Endothelial cell of umbilical vein (primary cell): ENCODE measurements at regions not wholly inside any gene's neighbourhood (a gene's known extent, or its start where the extent isn't known, plus 50 kb on each side); places are given as distances from the start of the nearest gene placed in this dataset.

ENCODE experiments used
- BruUV-seq: library from RNA; stranded (reverse); fragments of 400-500 nt; replicated peaks from 2 replicates; lab custom pipeline; 2021; lab: Mats Ljungman, UMichigan
- CTCF ChIA-PET: fragments of 300-600, 350-600 bp; sonication (Branson Sonifier 250); formaldehyde crosslinking; loops from one replicate; lab custom pipeline; 2021; ENCODE audit warnings: antibody characterized with exemption, inconsistent platforms; lab: Charles Lee
- POLR2A ChIA-PET: fragments of 300-600, 350-600 bp; sonication (Branson Sonifier 250); formaldehyde crosslinking; loops from one replicate; lab custom pipeline; 2021; ENCODE audit warnings: antibody characterized with exemption, inconsistent platforms; lab: Charles Lee
- DNase-seq: peaks from one replicate; pipeline ENCODE4 v3.0.0-alpha.2; 2011; ENCODE audit warnings: low read depth, low spot score
- FAIRE-seq: peaks from 2 replicates; lab custom pipeline; 2011; peaks lifted over from hg19 to GRCh38; lab: Jason Lieb, UNC
- H2AFZ ChIP-seq: 2 replicates; pipeline ENCODE4 v1.6.0; 2012; ENCODE audit warnings: low read depth, low read length, control low read depth, inconsistent platforms
- H3K27ac ChIP-seq: 2 replicates; pipeline ENCODE4 v1.5.1; 2011; ENCODE audit warnings: low read depth, mild to moderate bottlenecking, control low read depth, low read length, moderate library complexity; ENCODE audit not compliant: insufficient read depth
- H3K27me3 ChIP-seq, 2 experiments: 2 replicates each; pipeline versions ENCODE4 v1.6.0 to v1.6.1; 2011; ENCODE audit warnings: low read length in 2 of 2, mixed read lengths in 1 of 2; ENCODE audit not compliant: control insufficient read depth in 2 of 2, insufficient read depth in 2 of 2
- H3K36me3 ChIP-seq, 2 experiments: 2 replicates in 1 of 2; 3 replicates in 1 of 2; pipeline ENCODE4 v1.5.1; 2011; ENCODE audit warnings: low read length in 2 of 2, mild to moderate bottlenecking in 1 of 2, moderate library complexity in 1 of 2; ENCODE audit not compliant: control insufficient read depth in 2 of 2, insufficient read depth in 2 of 2; ENCODE audit errors: extremely low read depth in 1 of 2
- H3K4me1 ChIP-seq: 3 replicates; pipeline ENCODE4 v1.5.1; 2011; ENCODE audit warnings: mild to moderate bottlenecking, low read length; ENCODE audit not compliant: control insufficient read depth, insufficient read depth; ENCODE audit errors: extremely low read depth
- H3K4me2 ChIP-seq: 2 replicates; pipeline ENCODE4 v1.6.1; 2011; ENCODE audit warnings: low read length, control low read depth, mixed read lengths; ENCODE audit not compliant: insufficient read depth
- H3K4me3 ChIP-seq, 3 experiments: fragments of 200-600 bp in 1 of 3; sonication (generic), shearing (Covaris generic) in 1 of 3; replicated peaks in 1 of 3; 2 replicates each; pipeline ENCODE4 v1.5.1; 2011 to 2016; ENCODE audit warnings: control low read depth in 3 of 3, low read length in 3 of 3, mild to moderate bottlenecking in 2 of 3, inconsistent platforms in 1 of 3, low read depth in 1 of 3, moderate library complexity in 1 of 3; ENCODE audit not compliant: insufficient read depth in 1 of 3
- H3K79me2 ChIP-seq: 2 replicates; pipeline ENCODE4 v1.6.0; 2012; ENCODE audit warnings: low read length, inconsistent platforms; ENCODE audit not compliant: control insufficient read depth, insufficient read depth
- H3K9ac ChIP-seq: replicated peaks from 2 replicates; pipeline ENCODE3; 2011; ENCODE audit warnings: low read length, control low read depth; ENCODE audit not compliant: insufficient read depth; ENCODE audit errors: extremely low read depth
- H3K9me1 ChIP-seq: replicated peaks from 3 replicates; pipeline ENCODE4 v1.6.0; 2011; ENCODE audit warnings: mild to moderate bottlenecking, low read length; ENCODE audit not compliant: control insufficient read depth, insufficient read depth; ENCODE audit errors: extremely low read depth
- H3K9me3 ChIP-seq: replicated peaks from 2 replicates; pipeline ENCODE4 v1.5.1; 2012; ENCODE audit warnings: low read length, inconsistent platforms; ENCODE audit not compliant: control insufficient read depth, insufficient read depth
- H4K20me1 ChIP-seq: replicated peaks from 2 replicates; pipeline ENCODE3; 2011; ENCODE audit warnings: mild to moderate bottlenecking, low read length; ENCODE audit not compliant: control insufficient read depth, insufficient read depth; ENCODE audit errors: extremely low read depth
- CTCF ChIP-seq, 2 donors: IDR thresholded peaks; 1 replicate in 1 of 2; 2 replicates in 1 of 2; pipeline ENCODE4 v1.5.1; 2011; ENCODE audit warnings: low read length in 2 of 2, mild to moderate bottlenecking in 2 of 2, moderate library complexity in 2 of 2, control low read depth in 1 of 2, inconsistent platforms in 1 of 2, low read depth in 1 of 2; ENCODE audit not compliant: insufficient read depth in 1 of 2; ENCODE audit errors: extremely low read depth in 1 of 2
- FOS ChIP-seq: IDR thresholded peaks from 2 replicates; pipeline ENCODE4 v1.6.1; 2011; ENCODE audit warnings: mild to moderate bottlenecking, low read length, moderate library complexity, borderline replicate concordance; ENCODE audit not compliant: insufficient read depth
- GATA2 ChIP-seq: IDR thresholded peaks from 2 replicates; pipeline ENCODE4 v1.7.0; 2011; ENCODE audit warnings: low read depth, mild to moderate bottlenecking, moderate library complexity, mixed read lengths, low read length; ENCODE audit not compliant: insufficient read length, insufficient read depth
- JUN ChIP-seq: IDR thresholded peaks from 2 replicates; pipeline ENCODE4 v1.6.1; 2011; ENCODE audit warnings: borderline replicate concordance, low read depth; ENCODE audit not compliant: insufficient read length, insufficient read depth
- POLR2AphosphoS5 ChIP-seq: IDR thresholded peaks from 2 replicates; pipeline ENCODE4 v1.6.1; 2012; ENCODE audit warnings: low read depth, mild to moderate bottlenecking, control low read depth, low read length, moderate library complexity; ENCODE audit not compliant: insufficient read depth
- dilution Hi-C: fragments of 300-500 bp; cut with MboI; formaldehyde crosslinking; loops from one replicate; pipeline ENCODE4 v1.15.0; 2019; ENCODE audit warnings: low sequenced_read_pairs; ENCODE audit not compliant: extremely low pct_ligation_motif_present
- intact Hi-C: fragments of 100-400 bp; cut with micrococcal nuclease; formaldehyde crosslinking; loops from one replicate; pipeline ENCODE4 v1.10.0; 2022

GRCh38 chr7:20482071-20482470 is 133.4 kb upstream of the ABCB5 start:
- POLR2A ChIA-PET, result no interaction called here
- no peak overlapping the region for H3K9ac ChIP-seq
- TF ChIP-seq POLR2AphosphoS5, result no peak
- CTCF ChIA-PET, result no interaction called here
- H3K27ac ChIP-seq, result no peak overlapping the region
- H3K9me3 ChIP-seq, result peaks cover 3% of the 10 kb centered on the region
- peaks cover 5% of the 10 kb centered on the region for H3K4me1 ChIP-seq
- no peak overlapping the region for H2AFZ ChIP-seq
- no peak overlapping the region for H3K4me3 ChIP-seq
- no peaks in the 10 kb centered on the region for H3K36me3 ChIP-seq
- BruUV-seq, result no TSS peak
- dilution Hi-C loops, result no loop called here
- FAIRE-seq, result no peak
- intact Hi-C loops, result no loop called here
- DNase-seq, result no peak
- no peak overlapping the region for H3K4me2 ChIP-seq
- no peaks in the 10 kb centered on the region for H3K79me2 ChIP-seq
- H3K27me3 ChIP-seq, result no peaks in the 10 kb centered on the region
- no peaks in the 10 kb centered on the region for H4K20me1 ChIP-seq
- H3K9me1 ChIP-seq, result no peaks in the 10 kb centered on the region

- H3K4me1 ChIP-seq, result peaks cover 5% of the 10 kb centered on the region
- ChIA-PET POLR2A (no interaction called here), CTCF (interaction anchor here (1.2 kb wide), 1 partner anchor 114 kb away, joined by 4 read pairs; no protein-coding TSS in a partner anchor)
- H3K9ac ChIP-seq, result no peak overlapping the region
- H3K27me3 ChIP-seq, result no peaks in the 10 kb centered on the region
- dilution Hi-C loops, result no loop called here
- H3K9me3 ChIP-seq, result peaks cover 8% of the 10 kb centered on the region
- FAIRE-seq (peak; percentile 24), DNase-seq (peak; percentile 49)
- H3K36me3 ChIP-seq, result no peaks in the 10 kb centered on the region
- H3K79me2 ChIP-seq, result no peaks in the 10 kb centered on the region
- H4K20me1 ChIP-seq, result no peaks in the 10 kb centered on the region
- no peaks in the 10 kb centered on the region for H3K9me1 ChIP-seq
- no TSS peak for BruUV-seq
- intact Hi-C loops, result no loop called here
- peak overlapping the region; percentile 5 for H3K4me2 ChIP-seq
- no peak overlapping the region for H3K27ac ChIP-seq
- TF ChIP-seq CTCF (IDR thresholded peaks at IDR 0.05; ENCODE audit: extremely low read depth in 1 of 2, insufficient read depth in 1 of 2, low read depth in 1 of 2, low read length in 2 of 2) (no peak), GATA2 (no peak), FOS (peak; percentile 68), JUN (no peak), POLR2AphosphoS5 (no peak)
- no peak overlapping the region for H2AFZ ChIP-seq
- no peak overlapping the region for H3K4me3 ChIP-seq
These were observed 131.1 kb upstream of the ABCB5 start for GRCh38 chr7:20484356-20484755.
